Panc1 (cell line): ENCODE measurements at regions not wholly inside any gene's neighbourhood (a gene's known extent, or its start where the extent isn't known, plus 50 kb on each side); places are given as distances from the start of the nearest gene placed in this dataset.

ENCODE experiments used
- ATAC-seq: fragments of 200-7000 bp; cut with Tn5 transposase; 2 replicates; pipeline ENCODE4 v1.9.1; 2020; ENCODE audit warnings: mild to moderate bottlenecking, moderate library complexity
- BruUV-seq: library from RNA; stranded (reverse); fragments of 400-500 nt; replicated peaks from 2 replicates; lab custom pipeline; 2021; lab: Mats Ljungman, UMichigan
- CTCF ChIA-PET: fragments of 300-600 bp; sonication (Branson Sonifier 250); formaldehyde crosslinking; loops from one replicate; lab custom pipeline; 2022; ENCODE audit warnings: antibody characterized with exemption; lab: Charles Lee
- POLR2A ChIA-PET: fragments of 300-600 bp; sonication (Branson Sonifier 250); formaldehyde crosslinking; loops from one replicate; lab custom pipeline; 2022; ENCODE audit warnings: antibody characterized with exemption; lab: Charles Lee
- DNase-seq: peaks from one replicate; pipeline ENCODE4 v3.0.0-alpha.2; 2010; ENCODE audit warnings: low read depth, low spot score
- H3K27ac ChIP-seq: 2 replicates; pipeline ENCODE4 v1.5.1; 2011; ENCODE audit warnings: mild to moderate bottlenecking, low read length, inconsistent platforms
- H3K27me3 ChIP-seq: fragments of 200-500 bp; sonication (Bioruptor generic); 2 replicates; pipeline ENCODE4 v1.6.0; 2014; ENCODE audit warnings: low read length, inconsistent platforms; ENCODE audit not compliant: control insufficient read depth, insufficient read depth
- H3K36me3 ChIP-seq: fragments of 200-500 bp; sonication (Bioruptor generic); 2 replicates; pipeline ENCODE4 v1.5.1; 2014; ENCODE audit warnings: inconsistent platforms, mild to moderate bottlenecking, low read length, moderate library complexity; ENCODE audit not compliant: control insufficient read depth, insufficient read depth
- H3K4me1 ChIP-seq: 2 replicates; pipeline ENCODE4 v1.5.1; 2011; ENCODE audit warnings: inconsistent platforms, mild to moderate bottlenecking, low read length, moderate library complexity; ENCODE audit not compliant: control insufficient read depth, insufficient read depth
- H3K4me3 ChIP-seq, 2 experiments: 2 replicates each; pipeline ENCODE4 v1.5.1; 2011 to 2012; ENCODE audit warnings: low read depth in 2 of 2, low read length in 2 of 2, mild to moderate bottlenecking in 2 of 2, inconsistent platforms in 1 of 2, moderate library complexity in 1 of 2
- H3K9me3 ChIP-seq: fragments of 200-500 bp; sonication (Bioruptor generic); 2 replicates; pipeline ENCODE4 v1.5.1; 2014; ENCODE audit warnings: low read depth, mild to moderate bottlenecking, inconsistent platforms, low read length, moderate library complexity; ENCODE audit not compliant: control insufficient read depth, insufficient read depth
- POLR2AphosphoS5 ChIP-seq: IDR thresholded peaks from 2 replicates; pipeline ENCODE4 v1.6.1; 2012; ENCODE audit warnings: mild to moderate bottlenecking, low read depth, low read length, moderate library complexity
- SIN3A ChIP-seq: IDR thresholded peaks from 2 replicates; pipeline ENCODE4 v1.6.1; 2012; ENCODE audit warnings: low read depth, mild to moderate bottlenecking, low read length, moderate library complexity, borderline replicate concordance; ENCODE audit not compliant: insufficient read depth
- TCF7L2 ChIP-seq: IDR thresholded peaks from 2 replicates; pipeline ENCODE4 v1.6.1; 2011; ENCODE audit warnings: mild to moderate bottlenecking, low read depth, low read length, inconsistent platforms
- in situ Hi-C: cut with HindIII; loops from 2 replicates; pipeline ENCODE4 v1.10.0; 2016; ENCODE audit warnings: low sequenced_read_pairs, low pct_unique_long_range_greater_than_20kb
- intact Hi-C: fragments of 100-400 bp; cut with micrococcal nuclease; formaldehyde crosslinking; loops from one replicate; pipeline ENCODE4 v1.10.0; 2022; ENCODE audit not compliant: unreplicated experiment
- TF ChIP-seq, protein P1 (sequence below): fragments of 450-650 bp; IDR thresholded peaks from 2 replicates; pipeline ENCODE4 v1.5.1; 2017; ENCODE audit warnings: mild to moderate bottlenecking
- TF ChIP-seq, protein P2 (sequence below), 2 experiments: IDR thresholded peaks; 2 replicates each; pipeline ENCODE4 v1.6.1; 2011 to 2012; ENCODE audit warnings: low read depth in 2 of 2, control low read depth in 1 of 2, low read length in 1 of 2, mild to moderate bottlenecking in 1 of 2, moderate library complexity in 1 of 2; ENCODE audit not compliant: insufficient read depth in 1 of 2

DNA sequence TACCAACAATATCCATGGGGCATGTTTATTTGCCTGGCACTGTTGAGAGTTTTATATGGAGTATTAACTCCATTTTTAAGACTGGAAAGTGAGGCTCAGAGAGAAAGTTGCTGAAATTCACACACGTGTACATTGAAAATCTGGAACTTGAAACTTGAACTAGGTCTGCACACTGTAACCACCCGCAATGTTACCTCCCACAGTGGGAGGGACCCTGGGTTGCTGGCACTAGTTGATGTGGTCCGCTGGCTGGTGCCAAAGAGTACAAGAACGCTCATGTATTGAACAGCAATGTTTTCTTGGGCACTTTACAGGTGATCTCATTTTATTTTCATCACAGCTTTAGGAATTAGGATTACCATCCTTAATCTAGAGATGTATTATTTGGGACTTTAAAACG, 253.2 kb downstream of the INHBA start:
- ATAC-seq, result no peak
- H3K27me3 ChIP-seq, result no peaks in the 10 kb centered on the region
- H3K4me3 ChIP-seq, result no peak overlapping the region
- intact Hi-C loops, result no loop called here
- no peak for TF ChIP-seq TCF7L2
- no peak for TF ChIP-seq SIN3A
- no peak for TF ChIP-seq POLR2AphosphoS5
- TF ChIP-seq, protein P1, sequence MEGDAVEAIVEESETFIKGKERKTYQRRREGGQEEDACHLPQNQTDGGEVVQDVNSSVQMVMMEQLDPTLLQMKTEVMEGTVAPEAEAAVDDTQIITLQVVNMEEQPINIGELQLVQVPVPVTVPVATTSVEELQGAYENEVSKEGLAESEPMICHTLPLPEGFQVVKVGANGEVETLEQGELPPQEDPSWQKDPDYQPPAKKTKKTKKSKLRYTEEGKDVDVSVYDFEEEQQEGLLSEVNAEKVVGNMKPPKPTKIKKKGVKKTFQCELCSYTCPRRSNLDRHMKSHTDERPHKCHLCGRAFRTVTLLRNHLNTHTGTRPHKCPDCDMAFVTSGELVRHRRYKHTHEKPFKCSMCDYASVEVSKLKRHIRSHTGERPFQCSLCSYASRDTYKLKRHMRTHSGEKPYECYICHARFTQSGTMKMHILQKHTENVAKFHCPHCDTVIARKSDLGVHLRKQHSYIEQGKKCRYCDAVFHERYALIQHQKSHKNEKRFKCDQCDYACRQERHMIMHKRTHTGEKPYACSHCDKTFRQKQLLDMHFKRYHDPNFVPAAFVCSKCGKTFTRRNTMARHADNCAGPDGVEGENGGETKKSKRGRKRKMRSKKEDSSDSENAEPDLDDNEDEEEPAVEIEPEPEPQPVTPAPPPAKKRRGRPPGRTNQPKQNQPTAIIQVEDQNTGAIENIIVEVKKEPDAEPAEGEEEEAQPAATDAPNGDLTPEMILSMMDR, result no peak
- TF ChIP-seq, protein P2, sequence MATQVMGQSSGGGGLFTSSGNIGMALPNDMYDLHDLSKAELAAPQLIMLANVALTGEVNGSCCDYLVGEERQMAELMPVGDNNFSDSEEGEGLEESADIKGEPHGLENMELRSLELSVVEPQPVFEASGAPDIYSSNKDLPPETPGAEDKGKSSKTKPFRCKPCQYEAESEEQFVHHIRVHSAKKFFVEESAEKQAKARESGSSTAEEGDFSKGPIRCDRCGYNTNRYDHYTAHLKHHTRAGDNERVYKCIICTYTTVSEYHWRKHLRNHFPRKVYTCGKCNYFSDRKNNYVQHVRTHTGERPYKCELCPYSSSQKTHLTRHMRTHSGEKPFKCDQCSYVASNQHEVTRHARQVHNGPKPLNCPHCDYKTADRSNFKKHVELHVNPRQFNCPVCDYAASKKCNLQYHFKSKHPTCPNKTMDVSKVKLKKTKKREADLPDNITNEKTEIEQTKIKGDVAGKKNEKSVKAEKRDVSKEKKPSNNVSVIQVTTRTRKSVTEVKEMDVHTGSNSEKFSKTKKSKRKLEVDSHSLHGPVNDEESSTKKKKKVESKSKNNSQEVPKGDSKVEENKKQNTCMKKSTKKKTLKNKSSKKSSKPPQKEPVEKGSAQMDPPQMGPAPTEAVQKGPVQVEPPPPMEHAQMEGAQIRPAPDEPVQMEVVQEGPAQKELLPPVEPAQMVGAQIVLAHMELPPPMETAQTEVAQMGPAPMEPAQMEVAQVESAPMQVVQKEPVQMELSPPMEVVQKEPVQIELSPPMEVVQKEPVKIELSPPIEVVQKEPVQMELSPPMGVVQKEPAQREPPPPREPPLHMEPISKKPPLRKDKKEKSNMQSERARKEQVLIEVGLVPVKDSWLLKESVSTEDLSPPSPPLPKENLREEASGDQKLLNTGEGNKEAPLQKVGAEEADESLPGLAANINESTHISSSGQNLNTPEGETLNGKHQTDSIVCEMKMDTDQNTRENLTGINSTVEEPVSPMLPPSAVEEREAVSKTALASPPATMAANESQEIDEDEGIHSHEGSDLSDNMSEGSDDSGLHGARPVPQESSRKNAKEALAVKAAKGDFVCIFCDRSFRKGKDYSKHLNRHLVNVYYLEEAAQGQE (IDR thresholded peaks at IDR 0.05; ENCODE audit: insufficient read depth in 1 of 2, low read depth in 2 of 2, low read length in 1 of 2), result no peak
- ChIA-PET POLR2A (no interaction called here), CTCF (no interaction called here)
- H3K9me3 ChIP-seq, result no peaks in the 10 kb centered on the region
- no peaks in the 10 kb centered on the region for H3K36me3 ChIP-seq
- BruUV-seq, result no TSS peak
- no peak for DNase-seq
- no peak overlapping the region for H3K27ac ChIP-seq
- no peaks in the 10 kb centered on the region for H3K4me1 ChIP-seq
- in situ Hi-C loops, result no loop called here

DNA sequence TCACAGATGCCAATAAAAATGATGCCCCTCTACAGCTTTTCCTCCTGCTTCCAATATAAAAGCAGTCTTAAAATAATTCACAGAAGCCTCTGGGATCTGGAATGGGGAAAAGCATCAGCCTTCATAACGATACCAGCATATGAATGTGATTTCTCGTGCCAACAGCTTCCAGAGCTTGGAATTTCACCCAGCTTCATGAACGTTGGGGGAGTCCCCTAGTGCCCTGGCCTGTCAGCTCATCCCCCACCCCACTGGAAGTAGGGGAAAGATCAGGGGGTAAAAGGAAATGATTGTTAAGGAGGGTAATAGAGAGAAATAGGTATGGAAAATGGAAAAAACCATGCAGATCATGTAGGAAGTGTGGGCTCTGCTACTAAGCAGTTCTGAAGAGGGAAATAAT, 253.6 kb downstream of the INHBA start:
- Histone ChIP-seq H3K27me3 (no peaks in the 10 kb centered on the region), H3K4me3 (no peak overlapping the region), H3K36me3 (no peaks in the 10 kb centered on the region), H3K27ac (no peak overlapping the region), H3K4me1 (no peaks in the 10 kb centered on the region), H3K9me3 (no peaks in the 10 kb centered on the region)
- in situ Hi-C loops (no loop called here), intact Hi-C loops (no loop called here)
- no peak for TF ChIP-seq TCF7L2
- TF ChIP-seq, protein P1, result no peak
- TF ChIP-seq, protein P2 (IDR thresholded peaks at IDR 0.05; ENCODE audit: insufficient read depth in 1 of 2, low read depth in 2 of 2, low read length in 1 of 2), result no peak
- TF ChIP-seq POLR2AphosphoS5, result no peak
- no peak for TF ChIP-seq SIN3A
- no TSS peak for BruUV-seq
- ChIA-PET POLR2A (no interaction called here), CTCF (no interaction called here)
- ATAC-seq (no peak), DNase-seq (no peak)
